ENCODE measurements at regions not wholly inside any gene's neighbourhood (a gene's known extent, or its start where the extent isn't known, plus 50 kb on each side); places are given as distances from the start of the nearest gene placed in this dataset.
"Not testable (repeated sequence)": the region's sequence is repeated elsewhere in the genome, so short reads cannot be mapped to it uniquely, and the experiment has no call there.

DNA sequence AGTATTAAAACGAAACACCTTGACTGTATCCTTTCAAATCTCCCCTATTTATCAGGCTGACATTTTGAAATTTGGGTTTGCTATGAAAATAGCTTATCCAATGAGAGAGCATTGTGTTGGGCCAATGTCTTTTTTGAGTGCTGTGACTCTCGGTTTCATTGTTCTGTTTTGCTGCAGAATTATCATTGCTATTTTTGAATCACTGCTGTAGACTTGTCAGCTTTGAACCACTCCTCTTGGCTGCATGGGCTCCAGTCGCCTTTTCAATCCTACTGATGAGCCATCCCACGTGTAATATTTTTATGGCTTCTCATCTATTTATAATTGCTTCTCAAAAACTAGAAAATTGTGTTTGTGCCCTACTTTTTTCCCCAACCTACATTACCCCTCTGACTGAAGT, 322.8 kb downstream of the LNPK start:
- DNase-seq: no peak

DNA sequence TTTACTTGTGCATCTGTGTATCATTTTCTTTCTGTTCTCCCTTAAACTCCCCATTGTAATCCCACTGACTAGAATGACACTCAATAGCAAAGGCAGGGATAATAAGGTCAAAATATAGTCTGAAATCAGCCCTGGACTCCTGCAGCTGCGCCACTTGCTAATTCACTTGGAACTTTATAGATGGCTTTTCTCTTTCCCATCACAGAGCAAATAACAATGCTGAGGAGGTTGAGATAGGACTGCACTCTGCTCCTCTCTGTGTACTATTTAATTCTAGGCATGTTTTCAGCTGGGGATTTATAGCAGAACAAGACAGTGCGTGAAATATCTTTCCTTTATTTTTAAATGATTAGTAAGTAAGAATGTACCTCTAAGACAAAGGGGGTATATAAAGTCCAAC, 324.2 kb downstream of the LNPK start:
- DNase-seq: no peak

DNA sequence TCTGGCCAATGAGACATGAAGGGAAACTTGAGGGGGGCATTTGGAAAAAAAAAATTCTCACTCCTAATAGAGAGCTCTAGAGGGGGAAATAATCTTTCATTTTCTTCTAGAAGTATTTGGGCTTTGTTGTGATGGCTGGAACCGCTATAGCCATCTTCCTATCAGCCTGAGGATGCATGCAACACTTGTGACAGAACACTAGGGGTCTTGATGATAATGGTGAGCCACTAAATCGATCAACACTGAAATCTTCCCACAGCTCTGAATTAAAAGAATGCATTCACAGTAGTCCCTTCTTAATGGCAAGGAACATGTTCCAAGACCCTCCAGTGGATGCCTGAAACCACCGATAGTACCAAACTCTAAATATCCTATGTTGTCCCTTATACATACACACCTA, 325.3 kb downstream of the LNPK start:
- no peak for DNase-seq

DNA sequence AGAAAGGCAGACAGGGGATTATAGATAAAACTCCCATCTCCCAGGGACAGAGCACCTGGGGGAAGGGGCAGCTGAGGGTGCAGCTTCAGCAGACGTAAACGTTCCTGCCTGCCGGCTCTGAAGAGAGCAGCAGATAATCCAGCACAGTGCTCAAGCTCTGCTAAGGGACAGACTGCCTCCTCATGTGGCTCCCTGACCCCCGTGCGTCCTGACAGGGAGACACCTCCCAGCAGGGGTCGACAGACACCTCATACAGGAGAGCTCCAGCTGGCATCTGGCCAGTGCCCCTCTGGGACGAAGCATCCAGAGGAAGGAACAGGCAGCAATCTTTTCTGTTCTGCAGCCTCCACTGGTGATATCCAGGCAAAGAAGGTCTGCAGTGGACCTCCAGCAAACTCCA, 333.3 kb downstream of the LNPK start:
- not testable (repeated sequence) for DNase-seq

DNA sequence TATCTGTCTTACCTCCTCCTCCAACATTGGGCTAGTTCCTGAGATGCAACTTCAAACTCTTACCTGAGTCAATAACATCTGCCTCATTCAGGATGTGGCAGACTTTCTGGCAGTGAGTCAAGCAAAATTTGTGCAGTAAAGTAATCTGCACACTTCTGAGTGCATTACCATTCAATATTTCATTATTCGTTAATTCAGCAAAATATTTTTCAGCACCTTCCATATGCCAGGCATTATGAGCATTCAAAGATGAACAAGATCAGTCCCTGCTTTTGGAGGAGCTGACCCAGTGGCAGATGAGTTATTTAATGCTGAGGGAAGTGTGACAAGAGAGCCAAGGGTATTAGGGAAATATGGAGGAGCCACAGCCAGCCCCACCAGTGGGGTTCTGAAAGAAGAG, 339.7 kb downstream of the LNPK start:
- DNase-seq: no peak

DNA sequence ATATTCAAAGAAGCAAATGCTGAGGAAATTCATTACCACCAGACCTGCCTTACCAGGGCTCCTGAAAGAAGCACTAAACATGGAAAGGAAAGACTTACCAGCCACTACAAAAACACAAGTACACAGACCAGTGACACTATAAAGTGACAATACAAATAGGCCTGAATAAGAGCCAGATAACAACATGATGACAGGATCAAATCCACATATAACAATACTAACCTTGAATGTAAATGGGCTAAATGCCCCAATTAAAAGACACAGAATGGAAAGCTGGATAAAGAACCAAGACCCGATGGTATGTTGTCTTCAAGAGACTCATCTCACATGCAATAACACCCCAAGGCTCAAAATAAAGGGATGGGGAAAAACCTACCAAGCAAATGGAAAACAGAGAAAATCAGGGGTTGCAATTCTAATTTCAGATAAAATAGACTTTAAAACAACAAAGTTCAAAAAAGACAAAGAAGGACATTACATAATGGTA, 353.4 kb downstream of the LNPK start:
- no peak for DNase-seq

DNA sequence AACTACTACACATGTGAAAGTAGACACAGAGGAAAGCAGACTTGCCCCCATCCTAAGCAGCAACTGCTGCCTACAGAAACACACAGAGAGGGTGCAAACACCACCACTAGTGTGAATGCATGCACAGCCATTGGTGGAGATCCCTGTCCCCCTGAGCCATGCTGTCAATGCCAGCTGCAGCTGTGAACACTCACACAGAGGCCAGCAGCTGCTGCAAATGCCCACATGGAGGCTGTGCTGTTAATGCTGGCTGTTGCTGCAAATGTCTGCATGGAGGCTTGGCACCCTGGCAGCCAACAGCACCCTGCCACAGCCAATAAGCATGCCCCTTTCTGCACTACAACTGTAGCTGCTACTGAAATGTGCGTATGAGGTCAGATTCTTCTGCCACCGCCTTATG, 355.0 kb downstream of the LNPK start:
- no peak for DNase-seq

DNA sequence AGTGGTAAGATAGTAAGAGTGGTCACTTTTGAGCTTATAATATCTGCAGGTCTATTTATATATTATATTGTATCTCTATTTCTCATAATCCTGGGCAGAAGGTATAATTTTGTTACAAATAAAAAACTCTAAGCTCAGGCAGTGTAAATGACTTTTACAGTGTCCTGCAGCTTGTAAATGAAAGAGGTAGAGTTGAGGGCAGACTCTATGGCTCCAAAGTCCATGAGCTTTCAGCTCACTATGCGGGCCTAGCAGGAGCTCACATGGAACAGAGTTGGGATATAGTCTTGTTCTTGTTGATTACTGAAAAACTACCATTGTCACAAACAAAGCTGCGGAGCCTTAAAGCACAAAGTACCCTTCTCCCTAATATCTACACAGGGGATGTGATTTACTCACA, 361.4 kb downstream of the LNPK start:
- no peak for DNase-seq

DNA sequence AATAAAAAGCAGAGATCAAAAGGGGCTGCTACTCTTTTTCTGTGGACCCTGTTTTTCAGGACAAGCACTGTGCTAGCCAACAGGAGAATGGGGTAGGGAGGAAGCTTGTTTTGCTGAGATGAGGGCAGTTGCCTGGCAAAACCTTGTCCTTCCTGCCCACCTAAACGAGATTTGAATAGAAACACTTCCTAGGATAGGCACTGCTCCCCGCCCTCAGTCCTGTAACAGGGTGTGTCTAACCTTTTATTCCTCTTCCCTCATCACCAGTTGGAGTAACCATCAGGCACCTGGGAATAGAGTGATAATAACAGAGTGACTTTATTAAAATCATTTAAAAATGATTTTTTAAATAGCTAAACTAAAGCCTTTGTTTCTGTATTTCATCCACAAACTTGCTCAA, 368.8 kb downstream of the LNPK start:
- DNase-seq: no peak

DNA sequence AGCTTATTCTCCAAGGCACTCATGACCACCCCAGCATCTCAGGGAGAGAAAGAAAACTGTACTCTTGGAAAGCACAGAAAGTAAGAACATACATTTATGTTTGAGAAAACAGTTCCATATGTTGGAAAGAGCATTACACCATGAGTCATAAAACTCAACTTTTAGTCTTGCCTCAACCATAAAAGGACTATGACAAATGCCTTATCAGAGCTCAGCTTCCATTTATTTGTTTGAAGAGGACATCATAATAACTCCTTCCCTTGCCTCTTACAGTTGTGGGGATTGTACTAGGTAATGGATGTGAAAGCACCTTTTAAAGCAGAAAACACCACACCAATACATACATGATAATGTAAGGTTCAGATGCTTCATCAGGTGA, 370.8 kb downstream of the LNPK start:
- DNase-seq: no peak

DNA sequence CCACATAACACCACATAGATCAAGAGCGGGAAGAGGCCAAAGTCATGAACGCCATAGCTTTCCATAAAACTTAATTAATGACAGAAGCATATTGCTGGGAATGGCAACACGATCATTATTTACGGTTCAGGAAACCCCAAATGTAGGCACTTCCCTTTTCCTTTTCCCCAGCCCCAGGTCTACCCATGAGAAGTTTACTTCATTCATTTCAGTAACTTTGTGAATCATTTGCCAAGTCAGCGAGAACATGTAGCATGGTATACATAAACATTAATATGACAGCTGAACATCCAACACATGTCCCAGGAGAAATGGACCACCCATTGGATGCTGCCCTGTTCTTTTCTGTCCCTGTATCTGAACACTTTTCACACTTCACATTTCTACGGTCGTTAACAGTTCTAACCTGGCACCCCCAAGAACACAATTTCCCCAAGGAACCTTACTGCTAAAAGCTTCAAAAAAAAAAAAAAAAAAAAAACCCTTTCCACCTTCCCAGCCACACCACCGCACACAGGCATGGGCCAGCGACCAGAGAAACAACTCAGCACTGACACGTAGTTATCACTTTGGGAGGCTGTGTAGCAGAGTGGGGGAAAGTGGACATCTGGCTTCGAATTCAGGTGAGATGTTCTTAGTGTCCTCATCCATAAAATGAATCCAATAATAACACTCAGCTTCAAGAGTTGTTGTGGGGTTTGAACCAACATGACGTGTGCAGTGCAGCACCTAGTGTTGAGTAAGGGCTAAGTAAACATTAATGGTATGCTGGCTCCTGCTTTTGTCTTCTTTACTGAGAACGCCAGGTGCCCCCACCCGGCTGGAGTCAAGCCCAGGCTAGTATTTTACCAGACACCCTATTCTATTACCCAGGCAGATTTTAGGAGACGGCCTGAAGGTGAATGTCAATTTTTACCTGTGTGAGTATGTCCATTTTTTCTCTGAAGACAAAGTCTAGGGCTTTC, 371.5 kb downstream of the LNPK start:
- peak; percentile 81 for DNase-seq

DNA sequence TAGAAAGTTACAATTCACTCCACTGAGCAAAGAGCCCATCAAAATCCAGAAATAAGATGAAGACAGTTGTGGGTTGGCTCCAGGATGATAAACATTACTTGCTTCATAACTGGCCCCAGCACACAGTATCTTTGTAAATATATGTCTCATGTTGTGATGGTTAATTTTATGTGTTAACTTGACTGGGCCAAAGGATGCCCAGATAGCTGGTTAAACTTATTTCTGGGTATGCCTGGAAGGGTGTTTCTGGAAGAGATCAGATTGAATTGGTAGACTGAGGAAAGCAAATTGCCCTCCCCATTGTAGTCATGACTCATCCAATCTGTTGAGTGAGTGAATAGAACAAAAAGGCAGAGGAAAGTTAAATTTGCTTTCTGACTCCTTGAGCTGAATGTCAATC, 373.8 kb downstream of the LNPK start:
- no peak for DNase-seq

DNA sequence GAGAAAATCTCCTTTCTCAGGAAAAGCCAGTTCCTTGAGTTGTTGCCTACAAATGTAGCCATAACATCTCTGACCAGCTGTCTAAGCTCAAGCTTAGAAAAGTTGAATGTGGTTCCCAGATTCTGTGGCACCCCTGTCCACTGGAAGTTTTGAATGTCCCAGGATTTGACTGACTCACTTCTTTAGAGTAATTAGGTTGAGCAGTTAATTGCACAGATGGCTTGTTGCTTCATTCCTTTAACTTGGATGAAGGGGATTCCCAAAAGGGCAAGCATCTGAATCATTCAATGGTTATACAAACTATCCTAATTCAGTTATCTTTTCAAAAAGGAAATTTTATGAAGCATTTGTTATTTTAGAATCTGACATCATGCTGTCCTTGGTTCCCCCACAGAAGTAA, 374.7 kb downstream of the LNPK start:
- no peak for DNase-seq

DNA sequence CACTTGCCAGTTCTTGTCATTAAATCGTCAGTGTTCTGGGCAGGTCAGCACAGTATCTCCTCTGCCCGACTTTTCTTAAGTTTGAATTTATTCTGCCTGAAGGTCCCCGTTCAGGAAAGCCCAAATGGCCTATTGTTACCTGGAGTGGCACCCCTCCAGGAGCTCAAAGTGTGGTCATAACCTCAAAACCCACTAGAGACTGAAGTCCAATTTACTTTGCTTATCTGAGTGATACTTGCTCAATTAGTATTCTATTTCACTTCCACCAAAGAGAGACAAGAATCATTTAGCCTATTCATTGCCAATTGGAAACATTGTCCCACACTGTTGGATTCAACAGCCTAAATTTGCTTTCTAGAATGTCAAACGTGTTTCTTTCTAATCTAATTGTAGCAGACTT, 375.3 kb downstream of the LNPK start:
- no peak for DNase-seq

DNA sequence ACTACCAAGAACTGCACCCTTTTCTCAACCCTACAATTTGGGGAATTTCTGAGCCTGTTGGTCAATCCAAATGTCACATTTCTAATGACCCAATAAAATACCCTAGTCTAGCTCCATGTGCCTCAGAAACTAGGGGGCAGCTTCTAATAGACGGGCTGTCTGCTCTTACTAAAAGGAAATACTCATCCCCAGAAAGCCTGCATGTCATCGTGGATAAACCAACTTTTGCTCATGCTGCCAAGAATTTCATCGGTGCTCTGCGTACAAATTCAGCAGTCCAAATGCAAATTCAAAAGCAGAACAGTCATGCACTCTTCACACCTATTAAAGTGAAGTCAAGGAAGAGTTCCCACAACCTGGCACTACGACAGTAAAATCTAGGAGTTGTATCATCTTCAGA, 377.3 kb downstream of the LNPK start:
- no peak for DNase-seq

DNA sequence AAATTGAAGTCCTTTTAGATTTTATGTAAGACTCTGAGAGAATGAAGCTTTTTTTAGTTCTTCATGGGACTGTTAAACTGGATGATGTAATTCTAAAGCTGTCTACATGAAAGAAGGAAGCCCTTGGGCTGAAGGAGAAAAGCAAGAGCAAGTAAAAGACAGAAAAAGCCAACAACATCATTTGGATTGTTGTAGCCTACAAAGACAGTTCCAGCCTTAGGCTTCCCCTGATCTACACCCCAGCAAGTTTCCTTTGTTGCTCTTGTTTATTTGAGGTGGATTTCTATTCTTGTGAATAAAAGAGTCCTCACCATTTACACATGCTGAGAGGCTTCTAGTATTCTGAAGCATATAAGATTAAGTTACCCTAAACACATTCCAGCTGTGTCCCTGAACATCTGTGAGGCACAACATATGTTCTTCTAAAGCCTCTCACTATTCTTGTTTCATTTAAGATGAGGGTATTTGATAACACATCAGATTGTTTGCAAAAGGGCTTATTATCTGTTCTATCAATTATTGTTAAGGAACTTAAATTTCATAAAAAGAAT, 377.8 kb downstream of the LNPK start:
- DNase-seq: no peak

DNA sequence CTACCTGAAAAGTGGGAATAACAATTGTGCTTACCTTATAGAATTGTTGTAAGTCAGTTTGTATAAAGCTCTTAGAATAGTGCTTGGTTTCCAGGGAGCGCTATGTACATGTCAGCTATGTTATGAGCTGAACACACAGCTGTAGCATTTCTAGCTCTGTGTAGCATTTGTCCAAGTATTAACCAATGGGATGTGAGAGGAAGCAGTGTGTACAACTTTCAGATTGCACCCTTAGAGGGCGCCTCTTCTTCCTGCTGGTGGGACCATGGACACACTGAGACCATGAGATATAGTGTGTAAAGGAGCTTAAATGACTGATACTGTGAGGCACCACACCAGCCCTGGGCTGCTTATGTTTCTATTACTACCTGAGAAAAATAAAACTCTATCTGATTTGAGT, 380.2 kb downstream of the LNPK start:
- DNase-seq: no peak

DNA sequence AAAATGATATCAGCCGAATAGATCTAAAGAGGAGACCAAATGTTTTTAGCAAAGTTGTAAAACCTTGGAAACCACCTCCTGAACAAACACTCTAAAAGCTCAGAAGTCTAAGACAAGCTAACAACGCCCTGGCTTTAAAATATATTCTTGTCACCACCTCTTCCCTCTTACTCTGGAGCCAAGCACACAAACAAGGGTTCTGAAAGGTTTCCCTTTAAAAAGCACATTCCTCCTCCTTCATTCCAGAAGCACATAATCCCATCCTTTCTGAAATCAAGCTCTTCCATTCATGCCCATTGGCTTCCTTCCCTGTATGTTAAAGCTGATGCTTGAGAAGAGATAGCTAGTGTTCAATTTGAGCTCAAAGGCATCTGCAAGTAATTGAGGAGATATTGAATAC, 382.0 kb downstream of the LNPK start:
- DNase-seq: no peak

DNA sequence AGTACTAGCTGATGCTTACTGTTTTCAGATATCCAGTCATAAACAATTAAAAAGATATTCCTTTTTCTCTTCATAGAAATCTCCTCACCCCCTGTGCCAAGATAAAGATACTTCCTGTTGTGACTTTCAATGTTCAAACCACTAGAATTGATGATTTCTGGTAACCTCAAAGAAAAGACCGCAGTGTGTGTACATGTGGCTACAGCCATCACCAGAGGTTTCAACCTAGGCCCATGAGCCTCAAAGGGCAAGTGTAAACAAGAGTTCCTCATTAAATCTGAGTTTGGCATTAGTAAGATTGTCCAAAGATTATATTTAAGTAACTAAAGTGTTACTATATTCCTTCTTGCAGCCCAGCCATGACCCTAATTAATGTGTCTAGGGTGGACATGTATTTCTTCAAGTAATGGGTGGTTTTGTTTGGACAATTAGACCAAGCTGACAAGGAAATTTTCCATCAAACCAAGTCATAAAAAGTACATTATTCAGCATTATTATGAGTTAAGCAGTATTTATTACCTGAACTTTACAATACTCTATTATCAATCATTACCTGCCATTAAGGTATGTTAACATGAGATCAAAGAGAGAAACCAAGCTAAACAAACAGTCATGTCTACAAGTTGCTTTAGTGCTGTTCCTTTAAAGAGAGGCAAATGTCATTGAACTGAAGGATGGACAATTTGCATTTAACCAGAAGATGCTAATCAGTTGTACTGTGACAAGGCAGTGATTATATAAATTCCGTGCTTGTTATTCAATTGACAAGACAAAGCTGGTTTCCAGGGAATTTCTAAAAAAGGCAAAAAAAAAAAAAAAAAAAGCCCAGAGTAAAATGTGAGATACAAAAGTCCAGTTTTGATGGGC, 382.7 kb downstream of the LNPK start:
- no peak for DNase-seq

DNA sequence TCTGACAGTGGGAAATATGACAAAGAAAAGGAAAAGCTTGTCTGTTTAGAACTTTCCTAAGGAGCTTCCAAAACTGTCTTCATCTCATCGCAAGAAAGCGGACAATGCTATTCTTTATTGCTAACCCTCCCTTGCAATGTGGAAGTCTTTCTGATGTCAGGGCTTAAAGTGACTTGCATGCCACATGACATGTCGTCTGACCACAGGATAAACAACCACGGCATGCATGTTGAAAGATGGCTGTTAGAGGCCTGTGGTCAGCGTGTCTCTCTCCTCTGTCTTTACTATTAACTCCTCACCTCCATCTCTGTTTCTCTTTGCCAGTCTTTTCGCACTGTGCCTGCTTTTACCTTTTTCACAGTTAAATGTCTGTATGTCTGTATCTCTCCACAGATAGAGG, 389.8 kb downstream of the LNPK start:
- no peak for DNase-seq

DNA sequence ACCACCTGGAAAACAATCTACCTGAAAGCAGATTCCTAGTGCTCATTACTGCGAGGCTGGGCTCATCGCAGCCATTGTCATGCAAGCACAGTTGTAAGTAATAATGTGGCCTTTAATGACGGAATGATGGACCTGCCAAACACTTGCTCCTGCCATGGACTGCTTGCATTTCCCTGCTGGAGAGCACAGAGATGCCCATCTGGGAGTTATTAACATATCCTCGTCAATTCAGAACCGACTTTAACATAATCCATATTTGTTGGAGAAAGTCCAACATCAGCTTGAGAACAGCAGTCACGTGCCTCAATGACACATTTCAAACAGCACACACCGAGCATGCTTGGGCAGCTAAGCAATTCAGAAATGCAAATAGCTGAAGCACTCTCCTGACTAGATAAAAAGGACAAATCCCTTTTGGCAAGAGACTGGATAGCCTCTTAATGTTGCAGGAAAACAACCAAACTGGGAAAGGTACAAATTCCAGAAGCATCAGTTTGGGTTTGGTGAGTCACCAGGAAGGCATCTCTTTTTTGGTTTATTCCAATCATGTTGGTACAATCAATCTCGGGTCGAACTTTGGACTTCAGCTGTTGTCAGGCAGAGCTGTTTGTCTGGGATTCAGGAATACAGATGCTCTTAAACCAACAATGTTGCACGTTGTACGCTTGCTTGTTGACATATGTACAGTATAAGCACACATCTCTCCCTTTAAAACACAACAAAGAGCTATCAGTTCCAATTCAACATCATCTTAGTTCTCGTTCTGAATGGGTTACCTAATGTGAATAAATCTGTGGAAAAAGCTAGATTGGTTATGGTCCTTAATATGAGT, 395.8 kb downstream of the LNPK start:
- peak; percentile 89 for DNase-seq

DNA sequence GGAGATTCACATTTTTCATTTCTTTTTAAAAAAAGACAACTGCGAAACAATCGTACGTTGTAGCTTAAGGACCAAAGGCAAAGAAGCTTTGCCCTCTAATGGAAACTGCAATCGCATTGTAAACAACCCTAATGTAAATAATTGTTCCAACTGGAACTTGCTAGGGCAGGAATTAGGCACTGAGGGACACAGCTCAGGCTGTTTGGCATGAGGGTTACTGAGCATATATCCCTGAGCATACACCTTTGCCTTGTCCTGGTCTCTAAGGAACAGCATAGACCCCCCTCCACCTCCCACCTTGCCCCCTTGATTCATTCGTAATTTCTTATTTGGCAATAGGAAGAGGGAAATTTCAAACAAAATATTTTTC, 396.4 kb downstream of the LNPK start:
- no peak for DNase-seq

DNA sequence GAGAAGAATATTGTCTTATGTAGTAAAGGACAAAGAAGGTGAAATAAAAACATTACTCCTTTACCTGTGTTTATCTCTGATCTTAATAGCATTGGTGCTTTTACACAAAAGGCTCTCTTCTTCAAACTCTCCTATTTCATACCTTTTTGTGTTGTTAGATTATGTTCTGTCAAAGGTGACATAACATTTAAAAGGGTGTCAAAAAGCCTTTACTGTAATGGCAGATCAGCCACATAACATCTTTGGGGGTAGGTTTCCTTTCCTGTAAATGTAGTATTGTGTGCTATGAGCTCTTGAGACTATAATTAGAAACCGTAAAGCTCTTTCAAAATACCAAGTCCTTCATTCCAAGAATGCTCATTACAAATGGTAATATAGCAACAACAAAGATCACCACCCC, 400.1 kb downstream of the LNPK start:
- no peak for DNase-seq
